IMR-90 (cell line): ENCODE measurements at regions not wholly inside any gene's neighbourhood (a gene's known extent, or its start where the extent isn't known, plus 50 kb on each side); places are given as distances from the start of the nearest gene placed in this dataset.

Experiments used
- ATAC-seq: fragments of 200-7000 bp; cut with Tn5 transposase; 2 replicates; pipeline ENCODE4 v1.9.1; 2020; ENCODE audit warnings: low read depth, mild to moderate bottlenecking, moderate library complexity
- BruUV-seq: library from RNA; stranded (reverse); fragments of 400-500 nt; replicated peaks from 2 replicates; lab custom pipeline; 2021; lab: Mats Ljungman, UMichigan
- CTCF ChIA-PET: fragments of 300-600 bp; formaldehyde crosslinking; extraction: SDS; loops from one replicate; lab custom pipeline; 2021; ENCODE audit warnings: antibody characterized with exemption; lab: Yijun Ruan, JAX
- POLR2A ChIA-PET: fragments of 300-600 bp; sonication (Branson Sonifier 250); formaldehyde crosslinking; loops from one replicate; lab custom pipeline; 2022; ENCODE audit warnings: antibody characterized with exemption; ENCODE audit not compliant: unreplicated experiment; lab: Charles Lee
- DNase-seq: peaks from one replicate; pipeline ENCODE4 v3.0.0; 2013
- H2AFZ ChIP-seq: replicated peaks from 2 replicates; pipeline ENCODE3; 2013; ENCODE audit warnings: low read length, mild to moderate bottlenecking; ENCODE audit not compliant: poor library complexity
- H2AK5ac ChIP-seq: 2 replicates; pipeline ENCODE4 v1.6.1; 2013; ENCODE audit warnings: low read depth, low read length, inconsistent platforms
- H2AK9ac ChIP-seq: replicated peaks from 2 replicates; pipeline ENCODE3; 2013; ENCODE audit warnings: mild to moderate bottlenecking, low read depth, low read length, moderate library complexity; ENCODE audit not compliant: poor library complexity
- H2BK120ac ChIP-seq: 2 replicates; pipeline ENCODE4 v1.6.1; 2013; ENCODE audit warnings: low read depth, low read length, inconsistent platforms
- H2BK15ac ChIP-seq: 3 replicates; pipeline ENCODE4 v1.6.1; 2013; ENCODE audit warnings: low read depth, low read length, inconsistent platforms
- H2BK20ac ChIP-seq: 2 replicates; pipeline ENCODE4 v1.6.1; 2013; ENCODE audit warnings: low read depth, mild to moderate bottlenecking, inconsistent platforms, low read length, moderate library complexity
- H2BK5ac ChIP-seq: 2 replicates; pipeline ENCODE4 v1.6.1; 2013; ENCODE audit warnings: mild to moderate bottlenecking, low read depth, low read length, inconsistent platforms; ENCODE audit not compliant: poor library complexity, severe bottlenecking
- H3K14ac ChIP-seq: replicated peaks from 2 replicates; pipeline ENCODE4 v1.6.1; 2013; ENCODE audit warnings: low read depth, low read length, inconsistent platforms
- H3K18ac ChIP-seq: 2 replicates; pipeline ENCODE4 v1.6.1; 2013; ENCODE audit warnings: low read depth, low read length, control low read depth
- H3K23ac ChIP-seq: 2 replicates; pipeline ENCODE4 v1.6.1; 2013; ENCODE audit warnings: low read depth, low read length, inconsistent platforms
- H3K27ac ChIP-seq: 2 replicates; pipeline ENCODE4 v1.5.1; 2013; ENCODE audit warnings: mild to moderate bottlenecking, control low read depth, low read length; ENCODE audit not compliant: insufficient read depth
- H3K27me3 ChIP-seq: 2 replicates; pipeline ENCODE4 v1.6.1; 2013; ENCODE audit warnings: low read length; ENCODE audit not compliant: control insufficient read depth, insufficient read depth
- H3K36me3 ChIP-seq: 2 replicates; pipeline ENCODE4 v1.6.1; 2013; ENCODE audit warnings: low read length, mixed read lengths; ENCODE audit not compliant: control insufficient read depth, insufficient read depth
- H3K4ac ChIP-seq: 2 replicates; pipeline ENCODE4 v1.6.1; 2013; ENCODE audit warnings: low read depth, low read length, inconsistent platforms
- H3K4me1 ChIP-seq: 2 replicates; pipeline ENCODE4 v1.6.1; 2013; ENCODE audit warnings: low read length, mixed read lengths; ENCODE audit not compliant: control insufficient read depth, insufficient read depth
- H3K4me2 ChIP-seq: 2 replicates; pipeline ENCODE4 v1.6.1; 2013; ENCODE audit warnings: low read depth, mild to moderate bottlenecking, control low read depth, low read length, moderate library complexity
- H3K4me3 ChIP-seq: 2 replicates; pipeline ENCODE4 v1.5.1; 2013; ENCODE audit warnings: low read depth, mild to moderate bottlenecking, control low read depth, low read length, moderate library complexity; ENCODE audit not compliant: insufficient read depth
- H3K56ac ChIP-seq: 2 replicates; pipeline ENCODE4 v1.6.1; 2013; ENCODE audit warnings: low read length, inconsistent platforms; ENCODE audit not compliant: insufficient read depth; ENCODE audit errors: extremely low read depth
- H3K79me1 ChIP-seq, 2 experiments: 2 replicates each; pipeline ENCODE4 v1.6.1; 2013; ENCODE audit warnings: low read length in 2 of 2, inconsistent platforms in 1 of 2, low read depth in 1 of 2
- H3K9ac ChIP-seq: 2 replicates; pipeline ENCODE4 v1.6.1; 2013; ENCODE audit warnings: low read depth, low read length, control low read depth
- H3K9me1 ChIP-seq: 2 replicates; pipeline ENCODE4 v1.6.1; 2013; ENCODE audit warnings: low read length, inconsistent platforms; ENCODE audit not compliant: insufficient read depth
- H3K9me3 ChIP-seq: 2 replicates; pipeline ENCODE4 v1.6.1; 2013; ENCODE audit warnings: low read length; ENCODE audit not compliant: control insufficient read depth, insufficient read depth
- H4K20me1 ChIP-seq: 2 replicates; pipeline ENCODE4 v1.6.1; 2013; ENCODE audit warnings: low read length, inconsistent platforms; ENCODE audit not compliant: insufficient read depth
- H4K5ac ChIP-seq: 2 replicates; pipeline ENCODE4 v1.6.1; 2013; ENCODE audit warnings: mild to moderate bottlenecking, low read depth, low read length, control low read depth
- H4K8ac ChIP-seq, 2 experiments: 2 replicates each; pipeline ENCODE4 v1.6.1; 2013; ENCODE audit warnings: low read depth in 2 of 2, low read length in 2 of 2, control low read depth in 1 of 2, inconsistent platforms in 1 of 2
- H4K91ac ChIP-seq: 2 replicates; pipeline ENCODE4 v1.6.1; 2013; ENCODE audit warnings: low read depth, low read length, inconsistent platforms; ENCODE audit not compliant: insufficient read depth
- CHD1 ChIP-seq: IDR thresholded peaks from 2 replicates; pipeline ENCODE4 v1.6.1; 2012; ENCODE audit warnings: low read depth, low read length, improper control_type of control experiment
- MAZ ChIP-seq: IDR thresholded peaks from 2 replicates; pipeline ENCODE4 v1.6.1; 2012; ENCODE audit warnings: low read depth, mild to moderate bottlenecking, low read length, improper control_type of control experiment, moderate library complexity, borderline replicate concordance
- RAD21 ChIP-seq: IDR thresholded peaks from 2 replicates; pipeline ENCODE4 v1.6.1; 2012; ENCODE audit warnings: low read length, improper control_type of control experiment
- WGBS, 2 experiments: methylation state at CpG; one replicate each; pipeline versions ENCODE4 v1.1.5 to v1.1.7; 2013; ENCODE audit warnings: missing lambda C conversion rate in 2 of 2; ENCODE audit not compliant: insufficient read length in 1 of 2; ENCODE audit errors: extremely low coverage in 2 of 2; 5-methylcytosine and 5-hydroxymethylcytosine counted together
- dilution Hi-C: fragments of 300-500 bp; cut with HindIII; formaldehyde crosslinking; loops from one replicate; pipeline ENCODE4 v1.14.3; 2018; ENCODE audit warnings: low sequenced_read_pairs; ENCODE audit not compliant: unreplicated experiment
- in situ Hi-C: fragments of 300-500 bp; cut with MboI; formaldehyde crosslinking; loops from 3 replicates; pipeline ENCODE4 v1.14.3; 2019; ENCODE audit warnings: low sequenced_read_pairs, inconsistent platforms, mixed read lengths
- intact Hi-C: fragments of 100-400 bp; cut with micrococcal nuclease; formaldehyde crosslinking; loops from 2 replicates; pipeline ENCODE4 v1.10.0; 2022

DNA sequence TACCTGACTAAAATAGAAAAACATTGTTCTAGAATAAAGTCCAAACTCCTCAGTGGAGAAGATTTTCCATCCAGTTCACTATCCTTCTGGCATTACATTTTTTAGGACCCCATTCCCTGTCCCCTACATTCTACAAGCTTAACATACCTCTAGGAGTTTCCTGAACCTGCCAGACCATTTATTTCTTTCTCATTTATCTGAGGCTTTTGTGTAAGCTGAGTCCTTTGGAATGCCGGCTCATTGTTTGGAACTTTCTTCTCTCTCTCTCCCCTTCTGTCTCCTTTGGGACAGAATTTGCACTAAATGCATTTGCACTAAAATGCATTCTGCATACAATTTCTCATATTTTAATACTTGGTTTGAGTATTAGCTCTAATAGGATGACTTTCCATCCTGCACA is 393.0 kb upstream of the ANO3 start:
- H2BK120ac ChIP-seq = no peak overlapping the region
- dilution Hi-C loops (no loop called here), intact Hi-C loops (no loop called here), in situ Hi-C loops (no loop called here)
- H3K36me3 ChIP-seq = no peaks in the 10 kb centered on the region
- H4K8ac ChIP-seq = no peak overlapping the region
- H3K4me3 ChIP-seq = no peak overlapping the region
- H2AFZ ChIP-seq = no peak overlapping the region
- no peak overlapping the region for H3K4ac ChIP-seq
- no TSS peak for BruUV-seq
- no peaks in the 10 kb centered on the region for H3K27me3 ChIP-seq
- TF ChIP-seq CHD1 (no peak), MAZ (no peak), RAD21 (no peak)
- H3K23ac ChIP-seq = no peak overlapping the region
- ChIA-PET POLR2A (no interaction called here), CTCF (no interaction called here)
- no peak overlapping the region for H4K5ac ChIP-seq
- H2BK15ac ChIP-seq = no peak overlapping the region
- no peaks in the 10 kb centered on the region for H3K9me3 ChIP-seq
- H2AK9ac ChIP-seq = no peak overlapping the region
- no peak overlapping the region for H3K14ac ChIP-seq
- no peaks in the 10 kb centered on the region for H3K79me1 ChIP-seq
- no peak overlapping the region for H2BK20ac ChIP-seq
- H4K91ac ChIP-seq = no peak overlapping the region
- H3K9me1 ChIP-seq = no peaks in the 10 kb centered on the region
- no peak overlapping the region for H2BK5ac ChIP-seq
- no peak overlapping the region for H3K56ac ChIP-seq
- WGBS, 2 experiments = no CpG with 5 or more reads among the region's 1 CpG
- H3K18ac ChIP-seq = no peak overlapping the region
- DNase-seq (no peak), ATAC-seq (no peak)
- H3K4me2 ChIP-seq = no peak overlapping the region
- no peaks in the 10 kb centered on the region for H4K20me1 ChIP-seq
- H3K4me1 ChIP-seq = no peaks in the 10 kb centered on the region
- no peak overlapping the region for H2AK5ac ChIP-seq
- no peak overlapping the region for H3K9ac ChIP-seq
- no peak overlapping the region for H3K27ac ChIP-seq
